ENCODE measurements at regions not wholly inside any gene's neighbourhood (a gene's known extent, or its start where the extent isn't known, plus 50 kb on each side); places are given as distances from the start of the nearest gene placed in this dataset.

DNA sequence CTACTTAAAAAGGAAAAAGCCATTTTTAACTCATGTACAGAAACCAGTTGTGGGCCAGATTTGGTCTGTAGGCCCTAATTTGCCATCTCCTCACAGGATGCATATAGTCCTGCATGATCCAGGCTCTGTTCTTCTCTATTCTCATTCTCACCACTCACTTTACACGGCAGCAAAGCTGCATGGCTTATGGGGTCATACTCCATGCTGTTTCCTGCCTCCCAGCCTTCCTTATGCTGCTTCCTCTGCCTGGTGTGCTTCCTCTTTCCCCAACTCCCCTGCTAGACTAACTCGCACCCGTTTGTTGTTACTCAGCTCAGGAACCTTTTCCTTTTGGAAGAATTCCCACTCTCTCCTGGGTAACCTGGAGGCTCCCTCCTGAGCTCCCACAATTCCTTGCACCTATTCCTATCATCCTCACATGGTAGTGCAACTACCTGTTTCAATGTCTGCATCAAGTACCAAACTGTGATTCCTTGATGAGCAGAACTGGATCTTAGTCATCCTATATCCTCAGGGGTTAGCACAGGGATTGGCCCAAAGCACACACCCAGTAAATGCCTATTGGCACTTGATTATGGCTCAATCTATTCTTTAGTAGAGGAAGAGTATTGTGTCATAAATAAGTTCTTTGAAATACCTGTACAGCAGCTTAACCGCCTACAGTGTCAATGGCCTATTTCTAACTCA, 172.1 kb upstream of the MITF start:
- no peak for DNase-seq

DNA sequence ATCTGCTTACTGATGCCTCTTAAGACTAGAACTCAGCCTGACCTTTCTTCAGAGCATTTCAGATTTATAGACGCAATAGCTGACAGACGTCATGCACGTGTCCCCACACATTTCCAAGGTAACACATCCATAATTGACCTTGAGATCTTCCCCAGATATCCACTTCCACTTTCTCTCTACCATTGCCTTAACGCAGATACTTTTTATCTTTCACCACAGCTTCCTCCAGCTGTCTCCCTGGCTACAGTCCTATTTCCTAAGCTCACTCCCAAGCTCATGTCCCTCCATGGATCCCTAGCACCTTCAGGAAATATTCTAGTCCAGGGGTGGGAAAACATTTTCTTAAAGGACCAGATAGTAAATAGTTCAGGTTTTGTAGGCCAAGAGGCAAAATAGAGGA, 173.0 kb upstream of the MITF start:
- DNase-seq, result no peak

DNA sequence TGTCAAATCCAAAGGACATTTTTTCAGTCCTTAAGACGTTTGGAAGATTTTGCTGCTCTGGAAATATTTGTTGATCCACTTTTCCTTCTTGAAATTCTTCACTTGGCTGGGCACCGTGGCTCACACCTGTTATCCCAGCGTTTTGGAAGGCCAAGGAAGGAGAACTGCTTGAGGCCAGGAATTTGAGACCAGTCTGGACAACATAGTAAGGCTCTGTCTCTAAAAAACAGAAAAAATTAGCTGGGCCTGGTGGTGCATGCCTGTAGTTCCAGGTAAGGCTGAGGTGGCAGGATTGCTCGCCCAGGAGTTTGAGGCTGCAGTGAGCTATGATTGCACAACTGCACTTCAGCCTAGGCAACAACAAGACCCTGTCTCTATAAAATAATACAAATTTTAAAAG, 173.9 kb upstream of the MITF start:
- DNase-seq, result no peak

DNA sequence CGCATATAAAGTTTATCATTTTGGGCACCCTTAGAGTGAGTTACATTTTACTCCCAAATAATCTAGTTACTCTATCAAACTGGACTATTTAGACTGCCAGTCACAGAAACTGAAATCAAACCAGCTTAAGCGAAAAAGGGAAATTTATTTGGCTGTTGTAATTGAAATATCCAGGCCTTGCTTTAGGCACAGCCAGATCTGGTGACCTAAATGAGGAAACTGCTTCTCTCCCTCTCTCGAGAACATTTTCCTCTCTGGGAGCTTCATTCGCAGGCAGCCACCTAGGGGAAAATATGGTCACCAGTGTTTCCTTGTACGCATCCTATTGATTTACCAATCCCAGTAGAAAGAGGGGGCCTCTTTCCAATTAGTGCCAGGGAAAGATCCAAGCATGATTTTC, 175.3 kb upstream of the MITF start:
- DNase-seq, result no peak

DNA sequence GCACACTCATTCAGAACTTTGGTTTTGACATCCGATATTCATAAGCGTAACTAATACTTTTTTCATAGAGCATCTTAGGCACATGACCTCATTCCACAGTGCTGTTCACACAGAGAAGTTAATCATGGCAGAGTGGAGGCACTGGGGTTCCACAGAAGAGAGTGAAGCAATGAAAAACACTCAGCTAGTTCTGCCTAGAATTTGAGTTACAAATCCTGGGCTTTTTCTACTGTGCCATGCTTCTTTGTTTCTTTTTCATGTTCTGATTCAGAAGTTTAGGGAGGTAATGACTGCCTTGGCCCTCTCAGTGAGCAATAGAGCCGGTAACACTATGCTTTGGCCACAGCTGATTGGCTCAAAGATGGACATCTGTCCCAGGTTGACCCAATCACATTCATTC, 176.1 kb upstream of the MITF start:
- no peak for DNase-seq

DNA sequence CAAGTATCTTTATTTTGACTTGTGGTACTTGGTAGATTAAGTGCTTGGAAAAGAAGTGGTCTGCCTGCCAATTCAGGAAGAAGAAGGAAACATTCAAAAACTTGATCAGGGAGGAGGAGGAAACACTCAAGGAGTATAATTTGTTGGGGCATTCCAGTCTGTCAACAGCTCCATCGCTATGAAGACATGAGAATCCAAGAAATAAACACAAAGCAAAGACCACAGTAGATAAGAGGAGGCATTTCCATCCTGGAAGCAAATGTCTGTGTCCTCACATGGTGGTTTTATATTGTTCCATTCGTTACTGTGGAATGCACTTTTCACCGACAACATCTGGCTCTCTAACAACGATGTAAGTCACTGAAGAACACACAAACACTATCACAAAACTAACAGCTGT, 176.1 kb upstream of the FRMD4B start:
- DNase-seq, result no peak

DNA sequence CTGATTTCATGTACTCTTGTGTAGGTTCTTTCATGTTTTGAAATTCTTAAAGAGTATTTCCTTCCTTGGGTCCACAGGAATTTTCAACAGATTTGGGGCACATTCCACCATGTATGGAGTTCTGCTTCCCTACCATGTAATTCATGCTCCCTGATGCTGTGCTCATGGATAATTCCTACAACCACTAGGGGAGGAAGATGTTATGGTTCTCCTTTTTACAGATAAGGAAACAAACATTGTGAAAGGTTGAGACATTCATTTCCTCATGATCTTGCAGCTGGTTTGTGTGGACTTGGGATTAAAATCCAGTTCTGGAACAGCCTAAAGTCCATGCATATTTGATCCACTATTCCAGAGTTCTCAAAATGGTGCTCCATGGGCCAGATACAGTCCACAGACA, 174.9 kb upstream of the FRMD4B start:
- DNase-seq, result no peak

DNA sequence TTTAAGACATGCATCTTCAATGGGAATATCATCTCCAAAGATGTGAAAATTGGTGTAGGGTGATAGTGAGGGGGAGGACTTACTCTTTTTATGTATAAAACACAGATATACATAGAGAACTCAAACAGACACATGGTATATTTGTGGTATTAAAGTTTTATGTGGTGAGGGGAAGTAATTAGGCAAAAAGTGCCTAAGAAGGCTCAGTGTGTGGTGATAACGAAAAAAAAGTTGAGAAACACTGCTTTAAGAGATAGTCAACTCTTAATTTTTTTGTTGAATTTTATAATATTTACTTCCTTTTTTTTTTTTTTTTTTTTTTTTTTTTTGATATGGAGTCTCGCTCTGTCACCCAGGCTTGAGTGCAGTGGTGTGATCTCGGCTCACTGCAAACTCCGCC, 174.2 kb upstream of the FRMD4B start:
- no peak for DNase-seq

DNA sequence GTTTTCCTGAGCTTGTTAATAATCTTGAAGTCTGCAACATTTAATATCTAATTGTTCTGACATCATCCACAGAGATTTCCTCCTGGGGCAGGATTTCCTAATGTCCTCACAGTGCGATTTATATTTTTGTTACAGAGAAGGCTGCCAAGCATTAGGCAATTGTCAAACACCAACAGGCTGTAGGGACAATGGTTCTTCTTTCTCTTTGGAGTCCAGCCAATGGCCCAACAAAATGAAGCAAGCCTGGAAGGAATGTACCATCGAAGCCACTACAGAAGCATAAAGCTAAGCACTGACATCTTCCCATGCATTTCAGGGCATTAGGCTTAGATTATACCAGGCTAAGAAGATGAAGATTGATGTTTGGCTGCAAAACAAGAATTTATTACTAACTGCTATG, 173.0 kb upstream of the FRMD4B start:
- no peak for DNase-seq

DNA sequence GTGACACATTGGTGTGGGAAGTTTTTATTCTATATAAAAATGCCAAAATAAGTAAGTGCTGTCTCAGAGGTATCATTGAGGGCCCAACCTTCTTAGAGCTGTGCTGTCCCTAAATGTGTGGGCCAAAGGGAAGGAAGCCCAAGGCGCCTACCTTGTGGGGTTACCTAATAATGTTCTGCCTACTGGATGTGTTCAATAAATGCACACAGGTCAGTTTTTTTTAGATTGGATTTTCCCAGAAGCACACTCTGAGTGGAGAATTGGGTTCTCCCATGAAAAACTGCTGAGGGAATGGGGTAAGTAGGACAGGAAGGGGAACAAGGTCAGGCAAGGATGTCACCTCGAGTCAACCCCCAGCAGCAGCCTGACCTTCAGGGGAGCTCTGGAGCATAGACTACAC, 168.7 kb upstream of the FRMD4B start:
- no peak for DNase-seq

DNA sequence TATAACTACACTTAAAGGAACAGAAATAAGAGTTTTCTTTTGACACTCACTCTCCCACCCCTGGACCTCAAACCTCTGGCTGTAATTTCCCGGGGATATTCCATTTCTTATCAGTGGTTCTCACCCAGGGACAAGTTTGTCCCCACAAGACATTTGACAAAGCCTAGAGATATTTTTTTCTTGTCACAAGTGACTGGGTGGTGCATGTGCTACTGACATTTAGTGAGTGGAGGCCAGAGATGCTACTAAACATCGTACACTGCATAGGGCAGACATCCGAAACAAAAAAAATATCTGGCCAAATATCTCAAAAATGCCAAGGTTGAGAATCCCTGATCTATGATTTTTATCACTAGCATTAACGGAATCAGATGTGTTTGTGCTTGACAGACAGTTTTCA, 168.0 kb upstream of the FRMD4B start:
- DNase-seq, result no peak

DNA sequence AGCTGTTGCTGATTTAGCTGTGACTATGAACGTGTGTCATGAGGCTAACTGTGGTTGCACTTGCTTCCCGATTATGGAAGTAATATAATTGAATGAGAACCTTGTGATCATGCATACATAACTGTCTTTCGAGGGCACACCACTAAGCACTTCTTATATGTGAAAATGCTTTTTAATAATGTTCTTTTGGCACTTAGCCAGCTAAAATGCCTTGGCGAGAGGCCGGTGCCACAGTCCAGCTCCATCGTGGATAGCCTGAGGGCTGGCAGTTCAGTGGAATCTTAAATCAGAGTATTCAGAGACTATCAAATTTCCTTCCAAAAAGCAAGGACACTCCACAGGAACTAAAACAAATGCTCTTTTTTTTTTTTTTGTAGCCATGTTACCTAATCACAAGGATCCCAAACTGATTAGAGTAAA, 161.6 kb upstream of the FRMD4B start:
- no peak for DNase-seq

DNA sequence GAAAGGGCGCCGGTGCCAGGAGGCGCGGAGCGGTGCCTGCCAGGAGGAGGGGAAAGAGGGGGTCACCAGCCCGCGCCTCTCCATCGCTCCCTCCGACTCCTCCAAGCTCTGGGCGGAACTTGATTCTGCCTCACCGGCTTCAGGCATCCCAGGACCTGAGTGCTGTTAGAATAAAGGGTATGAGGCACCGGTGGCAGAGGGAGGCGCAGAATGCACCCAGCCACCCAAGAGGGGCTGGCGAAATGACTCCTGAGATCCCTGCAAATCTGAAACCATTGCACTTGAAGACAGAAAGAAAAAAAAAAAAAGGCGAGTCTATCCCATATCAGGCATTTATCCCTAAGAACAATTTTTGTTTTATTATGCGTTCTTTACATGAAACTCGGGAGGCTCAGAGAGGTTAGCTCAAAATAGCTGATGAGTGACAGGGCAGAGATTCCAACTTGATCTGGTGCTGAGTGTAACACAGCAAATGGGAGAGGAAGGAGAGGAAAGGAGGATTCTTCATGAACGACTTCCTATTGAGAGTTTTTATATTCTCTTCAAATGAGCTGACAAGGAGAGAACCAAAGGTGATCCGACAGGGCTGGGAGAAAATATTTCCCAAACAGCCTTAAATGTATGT, 157.0 kb upstream of the FRMD4B start:
- no peak for DNase-seq

DNA sequence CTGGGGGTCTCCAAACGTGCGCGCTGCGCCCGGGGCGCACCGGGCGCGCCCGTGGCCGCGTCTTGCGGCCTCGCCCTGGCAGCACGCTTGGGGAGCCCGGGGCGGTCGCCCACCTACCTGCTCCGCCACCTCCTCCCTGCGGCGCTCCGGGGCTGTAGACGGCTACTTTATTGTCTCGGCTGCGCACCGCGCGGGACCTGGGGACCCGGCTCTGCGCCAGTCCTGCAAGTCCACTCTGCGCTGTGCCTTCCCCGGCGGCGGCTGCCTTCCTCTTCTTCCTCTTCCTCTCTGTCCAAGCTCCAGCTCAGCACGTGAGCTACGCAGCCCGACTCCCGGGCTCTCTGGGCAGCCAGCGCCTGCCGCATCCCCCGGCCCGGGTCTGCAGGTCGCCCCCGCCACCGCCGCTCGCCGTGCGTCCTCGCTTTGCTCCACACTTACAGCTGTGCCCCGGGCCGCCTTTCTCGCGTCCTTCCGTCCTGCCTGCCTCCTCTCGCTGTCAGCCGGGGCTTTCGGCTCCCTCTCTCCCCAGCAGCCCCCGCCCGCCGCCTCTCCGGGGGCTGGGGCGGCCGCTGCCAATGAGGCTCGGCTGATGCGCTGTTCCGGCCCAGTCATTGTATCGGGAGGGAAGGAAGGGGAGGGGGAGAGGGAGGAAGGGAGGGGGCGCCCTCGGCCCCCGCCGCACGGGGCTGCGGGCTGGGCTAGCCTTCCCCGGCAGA, 156.4 kb upstream of the FRMD4B start:
- peak; percentile 94 for DNase-seq

DNA sequence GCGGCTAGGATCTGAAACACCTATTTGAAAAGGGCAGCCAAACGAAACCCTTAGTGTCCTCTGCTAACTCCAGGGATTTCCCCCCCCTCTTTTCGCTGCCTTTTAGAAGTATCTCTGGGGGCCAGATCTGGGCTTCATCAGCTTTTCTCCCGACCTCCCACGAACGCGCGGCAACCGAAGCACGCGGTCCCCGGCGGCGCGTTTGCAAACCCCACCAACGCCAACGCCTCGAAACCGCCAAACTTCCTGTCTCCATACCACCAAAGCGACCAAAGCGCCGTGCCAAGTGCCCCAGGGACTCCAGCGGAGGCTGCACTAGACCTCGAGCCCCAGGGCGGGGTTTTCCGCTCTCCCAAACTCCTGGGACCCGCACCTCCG, 155.8 kb upstream of the FRMD4B start:
- DNase-seq, result no peak

DNA sequence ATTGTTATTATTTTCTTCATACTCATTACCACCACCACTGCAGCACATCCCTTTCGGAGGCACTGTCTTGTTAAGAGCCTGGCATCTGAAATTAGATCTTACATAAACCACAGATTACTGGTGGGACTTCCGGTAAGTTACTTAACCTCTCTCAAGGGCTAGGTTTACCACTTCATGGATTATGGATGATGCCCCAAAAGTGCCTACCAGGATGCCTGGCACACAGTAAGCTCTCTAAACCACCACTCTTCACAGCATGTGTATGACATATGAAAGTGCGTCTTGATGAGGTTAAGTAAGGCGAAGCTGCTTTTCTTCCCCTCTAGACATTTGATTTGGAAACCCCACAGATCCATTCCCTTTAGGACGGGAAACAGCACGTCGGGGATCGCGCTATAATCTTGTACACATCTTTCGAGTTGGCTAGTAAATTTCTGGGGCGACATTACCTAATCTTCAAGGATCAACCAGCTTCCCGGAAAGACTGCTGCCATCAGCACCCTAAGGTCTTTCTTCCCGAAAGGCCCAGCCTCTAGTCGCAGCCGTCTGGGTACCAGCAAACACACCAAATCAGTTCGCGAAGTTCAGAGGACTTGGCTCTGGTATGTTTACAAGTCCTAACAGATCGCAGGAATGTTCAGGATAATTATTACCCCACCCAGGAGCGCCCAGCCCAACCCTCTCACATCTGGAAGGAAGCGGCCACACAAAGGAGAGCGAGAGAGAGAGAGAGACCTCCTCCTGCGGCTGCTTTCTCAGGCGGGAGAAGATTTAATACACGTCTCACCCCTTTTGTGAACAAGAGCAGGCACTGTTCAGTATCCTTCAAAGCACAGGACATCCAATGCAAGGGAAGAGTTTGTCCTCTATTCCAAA, 155.1 kb upstream of the FRMD4B start:
- peak; percentile 73 for DNase-seq

DNA sequence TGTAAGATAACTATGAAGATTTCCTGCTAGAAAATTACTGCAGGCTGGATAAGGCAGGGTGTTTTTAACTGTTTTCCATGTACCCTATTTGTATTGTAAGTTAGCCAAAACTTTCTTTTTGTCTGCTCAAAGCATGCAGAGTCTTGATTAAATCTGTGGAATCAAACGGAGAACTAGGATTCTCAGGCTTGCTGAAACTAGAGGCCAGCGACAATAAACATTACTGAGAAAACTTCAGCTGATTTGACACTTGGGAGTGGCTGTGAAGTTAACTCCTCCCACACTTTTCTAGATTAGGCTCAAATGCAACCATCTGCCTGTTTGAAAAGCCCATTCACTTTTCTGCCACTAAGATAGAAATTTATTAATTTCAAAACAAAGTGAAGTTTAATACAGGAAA, 153.2 kb upstream of the FRMD4B start:
- DNase-seq, result no peak

DNA sequence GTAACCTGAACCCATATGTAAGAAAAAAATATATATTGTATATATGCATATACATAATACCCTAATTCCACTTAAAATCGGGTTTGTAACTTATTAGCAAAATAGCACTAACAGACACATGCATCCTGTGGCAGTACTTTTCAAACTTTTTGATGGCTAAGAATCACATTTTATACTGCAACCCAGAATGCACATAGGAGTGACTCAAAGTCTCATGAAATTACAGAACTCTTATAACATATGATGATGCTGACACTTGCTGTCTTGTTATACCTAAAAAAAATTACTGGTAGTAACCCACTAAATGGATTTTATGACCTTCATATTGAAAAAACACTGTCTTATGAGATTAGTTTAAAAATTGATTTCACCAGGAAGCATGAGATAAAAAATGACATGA, 152.4 kb upstream of the FRMD4B start:
- no peak for DNase-seq

DNA sequence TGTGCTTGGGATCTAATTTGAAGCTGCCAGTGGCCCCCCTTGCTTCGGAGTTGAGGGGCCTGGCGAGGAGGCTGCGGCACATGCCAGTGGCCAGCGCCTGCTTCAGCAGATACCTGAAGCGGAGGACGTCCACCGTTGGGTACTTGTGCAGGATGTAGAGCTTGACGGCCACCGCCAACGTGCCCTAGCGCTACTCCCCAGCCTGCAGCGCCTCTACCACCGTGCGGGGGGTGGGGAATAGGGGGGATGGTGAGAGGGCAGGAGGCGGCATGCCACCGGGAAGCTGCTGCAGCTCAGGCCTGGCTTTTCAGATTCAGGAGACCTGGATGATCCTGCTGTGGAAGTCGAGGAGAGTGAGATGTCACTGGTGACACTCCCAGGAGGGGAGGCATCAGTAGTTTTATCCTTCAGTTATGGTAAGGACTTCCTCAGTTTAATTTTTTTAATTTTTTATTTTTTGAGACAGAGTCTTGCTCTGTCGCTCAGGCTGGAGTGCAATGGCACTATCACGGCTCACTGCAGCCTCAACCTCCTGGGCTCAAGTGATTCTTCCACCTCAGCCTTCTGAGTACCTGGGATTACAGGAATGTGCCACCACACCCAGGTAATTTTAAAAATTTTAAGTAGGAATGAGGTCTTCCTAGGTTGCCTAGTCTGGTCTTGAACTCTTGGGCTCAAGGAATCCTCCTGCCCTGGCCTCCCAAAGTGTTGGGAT, 150.6 kb upstream of the FRMD4B start:
- DNase-seq, result no peak

DNA sequence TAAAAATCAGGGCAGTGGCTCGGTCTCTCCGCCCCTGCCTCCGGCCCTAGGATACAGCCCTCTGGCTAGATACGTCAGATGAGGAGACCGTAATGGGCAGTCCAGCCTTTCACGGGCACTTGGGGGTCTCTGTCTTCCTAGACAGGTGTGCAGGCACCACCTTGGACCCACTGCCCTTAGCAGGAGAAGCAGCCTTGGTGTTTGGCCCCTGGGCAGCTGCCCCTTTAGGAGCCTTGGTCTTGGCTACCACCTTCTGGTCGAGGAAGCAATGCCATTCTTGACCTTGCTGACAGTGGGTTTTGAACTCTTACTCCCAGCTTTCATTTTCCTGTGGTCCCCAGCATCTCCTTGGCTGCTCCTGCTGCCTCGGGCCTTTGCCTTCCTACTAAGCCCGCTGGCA, 149.7 kb upstream of the FRMD4B start:
- DNase-seq, result no peak

DNA sequence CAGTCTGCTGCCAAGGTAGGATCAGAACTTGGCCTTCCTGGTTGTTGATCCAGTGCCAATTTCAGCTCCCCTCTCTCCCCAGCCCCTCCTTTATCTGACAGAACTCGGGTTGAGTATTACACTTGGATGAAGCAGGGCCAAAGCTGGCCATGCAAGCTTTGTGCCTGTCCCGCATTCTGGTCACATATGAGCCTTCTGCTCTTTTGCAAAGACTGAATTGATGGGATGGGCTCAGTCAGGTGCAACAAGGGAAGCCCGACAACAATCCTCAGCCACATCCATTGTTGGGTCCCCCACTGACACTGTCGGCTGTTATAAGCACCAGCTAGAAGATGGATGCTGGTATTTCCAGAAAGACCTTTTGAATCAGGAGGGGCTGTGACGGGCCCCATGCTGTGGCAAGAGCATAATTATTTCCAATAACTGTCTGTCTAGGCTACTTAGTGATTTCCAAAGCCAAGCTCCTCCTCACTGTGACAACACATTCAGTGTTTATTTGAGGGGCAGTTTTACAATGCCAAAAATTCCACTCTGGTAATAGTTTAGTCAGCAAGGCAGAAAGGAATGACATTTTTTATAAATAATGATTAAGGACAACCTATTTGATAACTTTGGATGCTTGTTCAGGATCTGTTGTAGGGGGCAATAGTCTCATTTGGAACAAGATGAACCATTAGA, 146.8 kb upstream of the FRMD4B start:
- DNase-seq, result peak; percentile 77
